Esophagus muscularis mucosa (tissue), 4 donors: ENCODE measurements at regions not wholly inside any gene's neighbourhood (a gene's known extent, or its start where the extent isn't known, plus 50 kb on each side); places are given as distances from the start of the nearest gene placed in this dataset.

Experiments
- DNase-seq: peaks from one replicate; pipeline ENCODE4 v3.0.0-alpha.2; 2017; ENCODE audit errors: extremely low spot score
- H3K27ac ChIP-seq, 4 donors: fragments of 200-600 bp; sonication (generic); replicated peaks in 1 of 4; 1 replicate in 3 of 4; 2 replicates in 1 of 4; pipeline ENCODE4 v1.5.1; 2016 to 2019; ENCODE audit warnings: mild to moderate bottlenecking in 1 of 4
- H3K27me3 ChIP-seq, 4 donors: fragments of 200-600 bp; sonication (generic); one replicate each; pipeline versions ENCODE4 v1.5.1 to v1.6.0; 2016 to 2019
- H3K36me3 ChIP-seq, 4 donors: fragments of 200-600 bp; sonication (generic); one replicate each; pipeline ENCODE4 v1.5.1; 2016 to 2019
- H3K4me1 ChIP-seq, 4 donors: fragments of 200-600 bp; sonication (generic); one replicate each; pipeline ENCODE4 v1.5.1; 2016 to 2019
- H3K4me3 ChIP-seq, 4 donors: fragments of 200-600 bp; sonication (generic); 1 replicate in 2 of 4; 2 replicates in 2 of 4; pipeline ENCODE4 v1.5.1; 2016 to 2019; ENCODE audit warnings: mild to moderate bottlenecking in 4 of 4, moderate library complexity in 1 of 4
- H3K9me3 ChIP-seq, 4 donors: fragments of 200-600 bp; sonication (generic); 1 replicate in 3 of 4; 2 replicates in 1 of 4; pipeline ENCODE4 v1.5.1; 2016 to 2019
- EP300 ChIP-seq: sonication (generic); formaldehyde crosslinking; IDR thresholded peaks from one replicate; pipeline ENCODE4 v1.6.1; 2017; ENCODE audit warnings: antibody characterized with exemption
- POLR2A ChIP-seq: fragments of 450-650 bp; IDR thresholded peaks from one replicate; pipeline ENCODE4 v1.6.1; 2017; ENCODE audit warnings: antibody characterized with exemption, moderate library complexity, mild to moderate bottlenecking, low read depth
- POLR2AphosphoS5 ChIP-seq, 2 donors: sonication (generic); formaldehyde crosslinking; IDR thresholded peaks; one replicate each; pipeline ENCODE4 v1.6.1; 2017; ENCODE audit warnings: antibody characterized with exemption in 2 of 2
- WGBS: methylation state at CpG from one replicate; pipeline ENCODE4 v1.1.5; 2018; 5-methylcytosine and 5-hydroxymethylcytosine counted together
- intact Hi-C: fragments of 100-400 bp; cut with DNase I; formaldehyde crosslinking; loops from one replicate; pipeline ENCODE4 v1.15.1; 2023
- TF ChIP-seq, protein P1 (sequence below), 3 experiments: fragments of 200-600 bp in 2 of 3; fragments of 450-650 bp in 1 of 3; sonication (generic) in 2 of 3; IDR thresholded peaks; one replicate each; pipeline ENCODE4 v1.5.1; 2017 to 2019; ENCODE audit warnings: antibody characterized with exemption in 3 of 3, mild to moderate bottlenecking in 2 of 3, moderate library complexity in 1 of 3

DNA sequence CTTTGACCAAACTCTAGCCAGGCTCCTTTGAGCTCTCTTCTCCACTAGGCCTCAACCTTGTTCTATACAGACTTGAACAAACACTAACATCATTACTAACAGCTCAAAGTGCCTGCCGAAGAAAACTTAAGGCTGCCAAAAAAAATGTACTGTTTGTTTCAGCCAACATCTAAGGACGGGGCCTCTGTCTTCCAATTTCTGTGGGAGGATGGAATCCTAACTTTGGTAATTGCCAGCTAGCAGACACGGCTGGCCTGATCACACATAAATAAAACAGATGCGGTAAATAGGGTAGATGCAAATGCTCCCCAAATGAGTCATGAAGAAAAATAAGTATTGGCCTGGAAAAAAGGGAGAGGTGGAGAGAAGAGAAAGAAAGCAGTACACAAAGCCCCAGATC, 394.3 kb downstream of the TMEM135 start:
- Histone ChIP-seq H3K4me1 (no peaks in the 10 kb centered on the region), H3K27ac (no peak overlapping the region), H3K36me3 (no peaks in the 10 kb centered on the region), H3K27me3 (no peaks in the 10 kb centered on the region), H3K9me3 (no peaks in the 10 kb centered on the region), H3K4me3 (no peak overlapping the region)
- 58% methylated on average over 4 of the region's 4 CpGs for WGBS
- intact Hi-C loops = no loop called here
- DNase-seq = no peak
- TF ChIP-seq, protein P1, sequence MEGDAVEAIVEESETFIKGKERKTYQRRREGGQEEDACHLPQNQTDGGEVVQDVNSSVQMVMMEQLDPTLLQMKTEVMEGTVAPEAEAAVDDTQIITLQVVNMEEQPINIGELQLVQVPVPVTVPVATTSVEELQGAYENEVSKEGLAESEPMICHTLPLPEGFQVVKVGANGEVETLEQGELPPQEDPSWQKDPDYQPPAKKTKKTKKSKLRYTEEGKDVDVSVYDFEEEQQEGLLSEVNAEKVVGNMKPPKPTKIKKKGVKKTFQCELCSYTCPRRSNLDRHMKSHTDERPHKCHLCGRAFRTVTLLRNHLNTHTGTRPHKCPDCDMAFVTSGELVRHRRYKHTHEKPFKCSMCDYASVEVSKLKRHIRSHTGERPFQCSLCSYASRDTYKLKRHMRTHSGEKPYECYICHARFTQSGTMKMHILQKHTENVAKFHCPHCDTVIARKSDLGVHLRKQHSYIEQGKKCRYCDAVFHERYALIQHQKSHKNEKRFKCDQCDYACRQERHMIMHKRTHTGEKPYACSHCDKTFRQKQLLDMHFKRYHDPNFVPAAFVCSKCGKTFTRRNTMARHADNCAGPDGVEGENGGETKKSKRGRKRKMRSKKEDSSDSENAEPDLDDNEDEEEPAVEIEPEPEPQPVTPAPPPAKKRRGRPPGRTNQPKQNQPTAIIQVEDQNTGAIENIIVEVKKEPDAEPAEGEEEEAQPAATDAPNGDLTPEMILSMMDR (IDR thresholded peaks at IDR 0.05) = no peak
- no peak for TF ChIP-seq POLR2AphosphoS5 (IDR thresholded peaks at IDR 0.05)
- no peak for TF ChIP-seq EP300
- no peak for TF ChIP-seq POLR2A

GRCh38 chr11:87431392-87431791, 393.7 kb downstream of the TMEM135 start:
- 100% methylated on average over 2 of the region's 2 CpGs for WGBS
- TF ChIP-seq POLR2AphosphoS5 (IDR thresholded peaks at IDR 0.05) (no peak), EP300 (no peak), POLR2A (no peak)
- no peak overlapping the region for H3K27ac ChIP-seq

GRCh38 chr11:87430821-87431220, 393.1 kb downstream of the TMEM135 start:
- H3K36me3 ChIP-seq = no peaks in the 10 kb centered on the region
- no peak for TF ChIP-seq EP300
- H3K4me1 ChIP-seq = no peaks in the 10 kb centered on the region
- H3K9me3 ChIP-seq = no peaks in the 10 kb centered on the region
- no peaks in the 10 kb centered on the region for H3K27me3 ChIP-seq
- no peak overlapping the region for H3K4me3 ChIP-seq
- peak; percentile 85 for DNase-seq
- WGBS = 67% methylated on average over 3 of the region's 3 CpGs
- H3K27ac ChIP-seq = no peak overlapping the region
- intact Hi-C loops = no loop called here

More at GRCh38 chr11:87431392-87431791, 393.7 kb downstream of the TMEM135 start:
- no peaks in the 10 kb centered on the region for H3K36me3 ChIP-seq
- intact Hi-C loops = no loop called here
- H3K4me1 ChIP-seq = no peaks in the 10 kb centered on the region
- no peak overlapping the region for H3K4me3 ChIP-seq
- H3K27me3 ChIP-seq = no peaks in the 10 kb centered on the region
- H3K9me3 ChIP-seq = no peaks in the 10 kb centered on the region
- DNase-seq = peak; percentile 75

DNA sequence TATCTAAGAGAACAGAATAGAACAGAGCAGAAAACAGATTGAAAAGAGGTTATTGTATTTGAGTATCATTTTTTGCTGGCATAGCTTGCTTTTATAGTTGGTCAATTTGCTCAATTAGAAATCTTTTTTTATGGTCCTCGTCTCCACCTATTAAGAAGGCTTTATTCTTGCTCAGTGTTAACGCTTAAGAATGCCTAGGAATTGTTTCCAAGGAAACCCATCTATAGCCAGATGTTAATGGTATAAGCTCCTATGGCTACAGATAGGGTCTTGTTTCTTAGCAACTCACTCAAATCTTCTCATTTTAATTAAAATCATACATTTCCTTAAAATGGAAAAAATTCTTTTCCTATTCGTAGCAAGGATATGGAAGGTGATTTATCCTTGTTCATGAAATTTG, 392.3 kb downstream of the TMEM135 start:
- Histone ChIP-seq H3K4me3 (no peak overlapping the region), H3K36me3 (no peaks in the 10 kb centered on the region), H3K4me1 (no peaks in the 10 kb centered on the region), H3K27me3 (no peaks in the 10 kb centered on the region), H3K9me3 (no peaks in the 10 kb centered on the region), H3K27ac (no peak overlapping the region)
- WGBS = 89% methylated on average over 3 of the region's 3 CpGs
- no peak for DNase-seq
- intact Hi-C loops = loop anchor here (10.0 kb wide), 1 partner anchor 495 kb away; no protein-coding TSS in a partner anchor
- TF ChIP-seq EP300 (no peak), POLR2A (no peak), POLR2AphosphoS5 (IDR thresholded peaks at IDR 0.05) (no peak)
- TF ChIP-seq, protein P1 (IDR thresholded peaks at IDR 0.05) = no peak

GRCh38 chr11:87428266-87428665, 390.5 kb downstream of the TMEM135 start:
- no peak for TF ChIP-seq POLR2A
- TF ChIP-seq POLR2AphosphoS5 (IDR thresholded peaks at IDR 0.05) = no peak
- TF ChIP-seq, protein P1 (IDR thresholded peaks at IDR 0.05) = no peak
- TF ChIP-seq EP300 = no peak
- Histone ChIP-seq H3K4me1 (no peaks in the 10 kb centered on the region), H3K4me3 (no peak overlapping the region), H3K27me3 (no peaks in the 10 kb centered on the region), H3K27ac (no peak overlapping the region), H3K36me3 (no peaks in the 10 kb centered on the region), H3K9me3 (no peaks in the 10 kb centered on the region)
- WGBS = 76% methylated on average over 1 of the region's 1 CpG
- peak; percentile 72 for DNase-seq
- intact Hi-C loops = loop anchor here (10.0 kb wide), 1 partner anchor 493 kb away; no protein-coding TSS in a partner anchor

DNA sequence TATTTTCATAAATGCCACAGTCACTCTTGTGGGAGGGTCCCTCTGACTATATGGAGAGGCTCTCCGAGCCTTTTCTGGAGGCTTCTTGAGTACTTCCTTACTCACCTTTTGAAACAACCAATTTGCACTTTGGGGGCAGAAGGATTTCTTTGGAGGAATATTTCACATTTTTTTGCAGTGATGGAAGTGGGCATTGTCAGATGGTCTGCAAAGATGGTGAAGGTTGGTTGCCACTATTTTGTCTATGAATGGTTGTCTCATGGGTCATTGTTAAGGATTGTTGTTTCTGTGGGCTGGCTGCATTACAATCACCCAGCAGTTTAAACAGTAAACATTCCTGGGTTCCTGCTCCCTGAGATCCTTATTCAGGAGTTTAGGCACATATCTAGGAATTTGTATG, 388.2 kb downstream of the TMEM135 start:
- intact Hi-C loops = loop anchor here (10.0 kb wide), 1 partner anchor 491 kb away; no protein-coding TSS in a partner anchor
- no peaks in the 10 kb centered on the region for H3K36me3 ChIP-seq
- H3K27ac ChIP-seq = no peak overlapping the region
- H3K4me3 ChIP-seq = no peak overlapping the region
- H3K4me1 ChIP-seq = no peaks in the 10 kb centered on the region
- DNase-seq = no peak
- H3K9me3 ChIP-seq = no peaks in the 10 kb centered on the region
- TF ChIP-seq POLR2A (no peak), EP300 (no peak), POLR2AphosphoS5 (IDR thresholded peaks at IDR 0.05) (no peak)
- TF ChIP-seq, protein P1 (IDR thresholded peaks at IDR 0.05) = no peak
- 93% methylated on average over 1 of the region's 1 CpG for WGBS
- no peaks in the 10 kb centered on the region for H3K27me3 ChIP-seq
